ENCODE measurements at regions not wholly inside any gene's neighbourhood (a gene's known extent, or its start where the extent isn't known, plus 50 kb on each side); places are given as distances from the start of the nearest gene placed in this dataset.
"Not testable (repeated sequence)": the region's sequence is repeated elsewhere in the genome, so short reads cannot be mapped to it uniquely, and the experiment has no call there.

- DNase-seq (ENCODE audit: low read depth in 2 of 3, low spot score in 1 of 3), result not testable (repeated sequence)
Observed at GRCh38 chr9:64130325-64130724, 1154.7 kb downstream of the FOXD4L5 start.

GRCh38 chr9:64128572-64128971 lies 1156.4 kb downstream of the FOXD4L5 start:
- DNase-seq (ENCODE audit: low read depth in 2 of 3, low spot score in 1 of 3), result no peak

GRCh38 chr9:64121602-64122001 lies 1163.4 kb downstream of the FOXD4L5 start:
- not testable (repeated sequence) for DNase-seq (ENCODE audit: low read depth in 2 of 3, low spot score in 1 of 3)

- DNase-seq (ENCODE audit: low read depth in 2 of 3, low spot score in 1 of 3), result not testable (repeated sequence)
Observed at GRCh38 chr9:64117329-64117728, 1167.7 kb downstream of the FOXD4L5 start.

- DNase-seq (ENCODE audit: low read depth in 2 of 3, low spot score in 1 of 3), result not testable (repeated sequence)
Observed at GRCh38 chr9:64107867-64108266, 1177.1 kb downstream of the FOXD4L5 start.

- DNase-seq (ENCODE audit: low read depth in 2 of 3, low spot score in 1 of 3), result not testable (repeated sequence)
Observed at GRCh38 chr9:64107211-64107610, 1177.8 kb downstream of the FOXD4L5 start.

- DNase-seq (ENCODE audit: low read depth in 2 of 3, low spot score in 1 of 3), result not testable (repeated sequence)
Observed at GRCh38 chr9:64105193-64105592, 1179.8 kb downstream of the FOXD4L5 start.

- DNase-seq (ENCODE audit: low read depth in 2 of 3, low spot score in 1 of 3), result not testable (repeated sequence)
Observed at GRCh38 chr9:64101504-64101903, 1183.5 kb downstream of the FOXD4L5 start.

GRCh38 chr9:64100571-64101155 lies 1184.3 kb downstream of the FOXD4L5 start:
- not testable (repeated sequence) for DNase-seq (ENCODE audit: low read depth in 2 of 3, low spot score in 1 of 3)

- not testable (repeated sequence) for DNase-seq (ENCODE audit: low read depth in 2 of 3, low spot score in 1 of 3)
Observed at GRCh38 chr9:64085998-64086397, 1199.0 kb downstream of the FOXD4L5 start.

GRCh38 chr9:64071358-64072253 lies 1213.4 kb downstream of the FOXD4L5 start:
- not testable (repeated sequence) for DNase-seq (ENCODE audit: low read depth in 2 of 3, low spot score in 1 of 3)

GRCh38 chr9:64070611-64071357 lies 1214.2 kb downstream of the FOXD4L5 start:
- not testable (repeated sequence) for DNase-seq (ENCODE audit: low read depth in 2 of 3, low spot score in 1 of 3)

- not testable (repeated sequence) for DNase-seq (ENCODE audit: low read depth in 2 of 3, low spot score in 1 of 3)
Observed at GRCh38 chr9:64070083-64070482, 1214.9 kb downstream of the FOXD4L5 start.

GRCh38 chr9:64066736-64067368 lies 1218.2 kb downstream of the FOXD4L5 start:
- no peak for DNase-seq (ENCODE audit: low read depth in 2 of 3, low spot score in 1 of 3)

- no peak for DNase-seq (ENCODE audit: low read depth in 2 of 3, low spot score in 1 of 3)
Observed at GRCh38 chr9:64061013-64061627, 1223.9 kb downstream of the FOXD4L5 start.

- not testable (repeated sequence) for DNase-seq (ENCODE audit: low read depth in 2 of 3, low spot score in 1 of 3)
Observed at GRCh38 chr9:64058070-64058469, 1226.9 kb downstream of the FOXD4L5 start.

- no peak for DNase-seq (ENCODE audit: low read depth in 2 of 3, low spot score in 1 of 3)
Observed at GRCh38 chr9:64057553-64057952, 1227.5 kb downstream of the FOXD4L5 start.

GRCh38 chr9:64028925-64029324 lies 1256.1 kb downstream of the FOXD4L5 start:
- DNase-seq (ENCODE audit: low read depth in 2 of 3, low spot score in 1 of 3), result not testable (repeated sequence)

- DNase-seq (ENCODE audit: low read depth in 2 of 3, low spot score in 1 of 3), result not testable (repeated sequence)
Observed at GRCh38 chr9:64020696-64021491, 1264.1 kb downstream of the FOXD4L5 start.

GRCh38 chr9:64017666-64018065 lies 1267.3 kb downstream of the FOXD4L5 start:
- DNase-seq (ENCODE audit: low read depth in 2 of 3, low spot score in 1 of 3), result not testable (repeated sequence)

All from stimulated activated CD4-positive, alpha-beta T cell treated with anti-CD3 and anti-CD28 coated beads, Interleukin-12 subunit alpha, Interleukin-12 subunit beta, amount 100 ng/mL, for 48 hours (primary cell).